GM18907 (cell line): ENCODE measurements at regions not wholly inside any gene's neighbourhood (a gene's known extent, or its start where the extent isn't known, plus 50 kb on each side); places are given as distances from the start of the nearest gene placed in this dataset.

ENCODE experiments used
- ATAC-seq: cut with Tn5 transposase; IDR thresholded peaks from one replicate; pipeline ENCODE4 v1.9.1; 2021; ENCODE audit warnings: mild to moderate bottlenecking, moderate library complexity; ENCODE audit not compliant: unreplicated experiment

GRCh38 chr12:125303337-125303736, 238.1 kb downstream of the AACS start:
- ATAC-seq: no peak

GRCh38 chr12:125304029-125304428, 238.8 kb downstream of the AACS start:
- ATAC-seq: no peak

GRCh38 chr12:125305231-125305630, 240.0 kb downstream of the AACS start:
- ATAC-seq: no peak

GRCh38 chr12:125310461-125310860, 245.2 kb downstream of the AACS start:
- ATAC-seq: no peak

- ATAC-seq: no peak
These were observed 245.8 kb downstream of the AACS start for GRCh38 chr12:125311050-125311449.

- ATAC-seq: no peak
These were observed 247.2 kb downstream of the AACS start for GRCh38 chr12:125312471-125312870.

GRCh38 chr12:125314051-125314755, 249.0 kb downstream of the AACS start:
- no peak for ATAC-seq

- no peak for ATAC-seq
These were observed 250.5 kb downstream of the AACS start for GRCh38 chr12:125315771-125316170.

GRCh38 chr12:125320177-125320576, 254.9 kb downstream of the AACS start:
- no peak for ATAC-seq

- no peak for ATAC-seq
These were observed 259.7 kb downstream of the AACS start for GRCh38 chr12:125324861-125325490.

GRCh38 chr12:125329239-125330102, 264.2 kb downstream of the AACS start:
- ATAC-seq: no peak

- ATAC-seq: peak; percentile 89
These were observed 265.6 kb downstream of the AACS start for GRCh38 chr12:125330645-125331341.

GRCh38 chr12:125331342-125332052, 266.3 kb downstream of the AACS start:
- no peak for ATAC-seq

GRCh38 chr12:125332900-125333299, 267.7 kb downstream of the AACS start:
- no peak for ATAC-seq

GRCh38 chr12:125336246-125336645, 271.0 kb downstream of the AACS start:
- no peak for ATAC-seq

- ATAC-seq: no peak
These were observed 275.6 kb downstream of the AACS start for GRCh38 chr12:125340791-125341190.

GRCh38 chr12:125341422-125341821, 276.2 kb downstream of the AACS start:
- no peak for ATAC-seq

GRCh38 chr12:125343649-125344048, 278.4 kb downstream of the AACS start:
- ATAC-seq: no peak

GRCh38 chr12:125346362-125346761, 281.1 kb downstream of the AACS start:
- ATAC-seq: no peak

- ATAC-seq: no peak
These were observed 286.6 kb downstream of the AACS start for GRCh38 chr12:125351788-125352187.
